AG10803 (cell line): ENCODE measurements at regions not wholly inside any gene's neighbourhood (a gene's known extent, or its start where the extent isn't known, plus 50 kb on each side); places are given as distances from the start of the nearest gene placed in this dataset.

Experiments
- DNase-seq: peaks from one replicate; pipeline ENCODE4 v3.0.0; 2010; ENCODE audit warnings: low read depth
- H3K4me3 ChIP-seq: 2 replicates; pipeline ENCODE4 v1.5.1; 2011; ENCODE audit warnings: mild to moderate bottlenecking, low read length, control low read depth
- TF ChIP-seq, protein P1 (sequence below): conservative IDR thresholded peaks from 2 replicates; pipeline ENCODE4 v1.5.1; 2011; ENCODE audit warnings: mild to moderate bottlenecking, low read length, control low read depth, inconsistent platforms

DNA sequence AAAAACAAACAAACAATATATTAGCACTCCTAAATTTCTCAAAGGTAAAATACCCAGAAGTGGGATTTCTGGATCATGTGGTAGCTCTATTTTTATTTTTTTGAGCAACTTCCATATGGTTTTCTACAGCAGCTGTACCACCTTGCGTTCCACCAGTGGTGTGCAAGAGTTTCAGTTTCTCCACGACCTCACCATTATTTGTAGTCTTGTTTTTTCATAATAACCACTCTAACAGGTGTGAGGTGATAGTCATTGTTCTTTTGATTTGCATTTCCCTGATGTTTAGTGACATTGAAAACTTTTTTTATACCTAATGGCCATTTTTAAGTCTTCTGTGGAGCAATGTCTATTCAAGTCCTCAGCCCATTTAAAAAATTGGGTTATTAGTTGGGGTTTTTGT is 127.3 kb upstream of the SLC38A2 start:
- TF ChIP-seq, protein P1, sequence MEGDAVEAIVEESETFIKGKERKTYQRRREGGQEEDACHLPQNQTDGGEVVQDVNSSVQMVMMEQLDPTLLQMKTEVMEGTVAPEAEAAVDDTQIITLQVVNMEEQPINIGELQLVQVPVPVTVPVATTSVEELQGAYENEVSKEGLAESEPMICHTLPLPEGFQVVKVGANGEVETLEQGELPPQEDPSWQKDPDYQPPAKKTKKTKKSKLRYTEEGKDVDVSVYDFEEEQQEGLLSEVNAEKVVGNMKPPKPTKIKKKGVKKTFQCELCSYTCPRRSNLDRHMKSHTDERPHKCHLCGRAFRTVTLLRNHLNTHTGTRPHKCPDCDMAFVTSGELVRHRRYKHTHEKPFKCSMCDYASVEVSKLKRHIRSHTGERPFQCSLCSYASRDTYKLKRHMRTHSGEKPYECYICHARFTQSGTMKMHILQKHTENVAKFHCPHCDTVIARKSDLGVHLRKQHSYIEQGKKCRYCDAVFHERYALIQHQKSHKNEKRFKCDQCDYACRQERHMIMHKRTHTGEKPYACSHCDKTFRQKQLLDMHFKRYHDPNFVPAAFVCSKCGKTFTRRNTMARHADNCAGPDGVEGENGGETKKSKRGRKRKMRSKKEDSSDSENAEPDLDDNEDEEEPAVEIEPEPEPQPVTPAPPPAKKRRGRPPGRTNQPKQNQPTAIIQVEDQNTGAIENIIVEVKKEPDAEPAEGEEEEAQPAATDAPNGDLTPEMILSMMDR: no peak
- no peak overlapping the region for H3K4me3 ChIP-seq
- DNase-seq: no peak

DNA sequence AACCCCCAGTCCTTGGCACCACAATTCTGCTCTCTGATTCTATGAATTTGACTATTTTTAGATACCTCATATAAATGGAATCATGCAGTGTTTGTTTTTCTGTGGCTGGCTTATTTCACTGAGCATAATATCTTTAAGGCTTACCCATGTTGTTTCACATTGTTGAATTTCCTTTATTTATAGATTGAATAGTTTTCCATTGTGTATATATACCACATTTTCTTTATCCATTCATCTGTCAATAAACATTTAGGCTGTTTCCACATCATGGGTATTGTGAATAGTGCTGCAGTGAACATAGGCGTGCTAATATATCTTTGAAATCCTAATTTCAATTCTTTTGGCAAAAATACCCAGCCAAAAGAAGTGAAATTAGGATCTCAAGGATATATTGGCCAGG is 126.7 kb upstream of the SLC38A2 start:
- H3K4me3 ChIP-seq: no peak overlapping the region
- no peak for DNase-seq
- TF ChIP-seq, protein P1: no peak

GRCh38 chr12:46497739-46498138 is 125.2 kb upstream of the SLC38A2 start:
- DNase-seq: no peak
- H3K4me3 ChIP-seq: no peak overlapping the region
- TF ChIP-seq, protein P1: no peak

DNA sequence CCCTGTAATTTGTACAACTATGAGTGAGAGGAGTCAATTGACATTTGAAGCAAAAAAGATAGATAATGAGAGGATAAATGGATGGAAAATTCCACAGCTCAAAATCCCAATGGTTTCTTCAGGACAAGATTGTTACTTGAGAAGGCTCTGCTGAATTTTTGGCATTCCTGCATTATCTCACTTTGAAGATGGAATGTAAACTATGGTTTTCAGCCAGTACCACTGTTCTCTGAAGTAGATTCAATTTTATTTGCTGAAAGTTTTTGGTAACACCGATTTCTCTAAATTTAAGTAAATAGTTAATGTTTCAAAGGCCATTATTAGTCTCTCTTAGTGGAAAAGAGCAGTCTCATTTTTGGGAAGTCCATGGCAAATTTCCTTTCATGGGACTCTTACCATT is 121.9 kb upstream of the SLC38A2 start:
- no peak overlapping the region for H3K4me3 ChIP-seq
- DNase-seq: peak; percentile 87
- TF ChIP-seq, protein P1: no peak

- TF ChIP-seq, protein P1: no peak
- peak overlapping the region; percentile 13 for H3K4me3 ChIP-seq
- DNase-seq: no peak
Measured at GRCh38 chr12:46493834-46494181, 121.2 kb upstream of the SLC38A2 start.

DNA sequence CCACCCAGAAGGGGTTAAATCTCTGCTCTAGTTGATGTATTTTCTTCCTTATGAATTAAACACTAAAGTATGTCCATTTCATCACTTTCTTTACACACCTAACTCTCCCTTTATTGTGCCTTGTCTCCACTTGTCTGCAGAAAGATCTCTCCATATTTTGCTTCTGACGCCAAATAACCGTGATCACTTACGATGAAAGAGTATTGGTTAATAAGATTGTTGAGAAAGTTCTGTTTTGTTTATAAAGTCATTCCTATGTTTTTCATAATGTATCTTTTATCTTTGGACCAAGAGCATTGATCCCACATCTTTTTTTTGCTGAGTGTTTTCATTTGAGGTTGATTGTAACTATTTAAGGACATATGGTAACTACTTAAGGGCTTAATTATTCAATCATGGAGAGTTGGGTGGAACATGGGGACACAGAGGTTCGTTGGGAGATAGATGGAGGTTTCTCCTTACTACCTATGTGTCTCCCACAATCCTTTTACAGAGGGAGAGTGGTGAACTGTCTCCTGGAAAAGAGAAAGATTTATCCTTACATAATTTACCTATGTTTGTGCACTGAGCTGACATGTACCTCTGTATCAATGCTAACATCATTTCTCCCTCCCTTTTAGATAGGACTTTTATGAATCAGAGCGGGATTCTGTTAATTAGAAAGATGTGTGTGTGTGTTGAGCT is 120.7 kb upstream of the SLC38A2 start:
- no peak overlapping the region; the same call in 1 of the 2 replicates for H3K4me3 ChIP-seq
- no peak for DNase-seq
- TF ChIP-seq, protein P1: no peak

GRCh38 chr12:46492471-46493085 is 120.0 kb upstream of the SLC38A2 start:
- H3K4me3 ChIP-seq: no peak overlapping the region
- peak; percentile 69 for DNase-seq
- TF ChIP-seq, protein P1: no peak
